Hematopoietic multipotent progenitor cell treated with erythropoietin and hydrocortisone succinate and interleukin-3 and kit ligand, for 6 days (in vitro differentiated cells): ENCODE measurements at regions not wholly inside any gene's neighbourhood (a gene's known extent, or its start where the extent isn't known, plus 50 kb on each side); places are given as distances from the start of the nearest gene placed in this dataset.
"Not testable (repeated sequence)": the region's sequence is repeated elsewhere in the genome, so short reads cannot be mapped to it uniquely, and the experiment has no call there.

Experiments used
- DNase-seq: peaks from one replicate; pipeline ENCODE4 v3.0.0-alpha.2; 2015

DNA sequence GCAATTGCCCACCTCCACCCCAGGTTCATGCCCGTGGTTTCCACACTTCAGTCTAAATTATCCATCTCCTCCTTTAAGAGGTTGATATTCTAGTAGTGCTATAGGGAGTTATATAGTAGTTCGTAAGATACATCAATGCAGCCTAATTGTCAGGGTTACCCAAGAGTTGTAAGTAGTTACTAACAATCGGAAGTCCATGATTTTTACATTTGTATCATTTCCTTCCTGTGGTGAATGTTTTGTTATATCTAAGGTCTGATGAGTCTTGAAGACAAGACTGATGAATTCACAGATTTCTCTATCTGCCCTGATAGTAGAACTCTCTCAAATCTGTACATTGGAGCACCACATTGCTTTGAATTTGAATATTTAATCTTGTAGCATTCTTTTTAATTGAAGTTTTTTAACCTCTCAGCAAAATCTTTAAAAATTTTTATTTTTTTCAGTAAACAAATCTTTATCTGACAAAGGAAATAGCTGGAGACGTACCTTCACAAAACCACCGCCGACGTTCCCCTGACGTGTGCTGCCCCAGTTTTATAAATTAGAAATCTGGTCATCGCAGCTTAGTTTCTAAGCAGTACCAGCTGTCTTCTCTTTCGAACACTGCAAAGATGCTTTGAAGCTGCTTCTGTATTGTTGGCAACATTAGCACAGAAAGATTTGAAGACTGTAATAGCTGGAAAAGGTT is 264.5 kb downstream of the SOCS6 start:
- no peak for DNase-seq

- no peak for DNase-seq
Measured at GRCh38 chr18:70536370-70537062, 247.7 kb downstream of the SOCS6 start.

DNA sequence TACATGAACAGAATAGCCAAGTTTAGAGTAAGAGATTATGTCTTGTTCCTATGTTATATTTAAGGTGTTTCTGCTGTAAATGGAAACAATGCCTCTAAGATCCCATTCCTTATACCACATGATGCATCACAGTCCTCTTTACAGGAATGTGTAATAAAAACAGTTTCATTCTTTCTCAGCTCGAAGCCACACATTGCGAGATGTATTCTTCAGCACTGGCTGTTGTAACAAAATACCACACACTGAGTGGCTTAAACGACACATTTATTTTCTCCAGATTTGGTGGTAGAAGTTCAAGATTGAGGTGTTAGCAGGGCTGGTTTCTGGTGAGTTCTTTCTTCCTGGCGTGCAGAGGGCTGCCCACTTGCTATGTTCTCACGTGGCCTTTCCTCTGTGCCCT is 246.2 kb downstream of the SOCS6 start:
- no peak for DNase-seq

DNA sequence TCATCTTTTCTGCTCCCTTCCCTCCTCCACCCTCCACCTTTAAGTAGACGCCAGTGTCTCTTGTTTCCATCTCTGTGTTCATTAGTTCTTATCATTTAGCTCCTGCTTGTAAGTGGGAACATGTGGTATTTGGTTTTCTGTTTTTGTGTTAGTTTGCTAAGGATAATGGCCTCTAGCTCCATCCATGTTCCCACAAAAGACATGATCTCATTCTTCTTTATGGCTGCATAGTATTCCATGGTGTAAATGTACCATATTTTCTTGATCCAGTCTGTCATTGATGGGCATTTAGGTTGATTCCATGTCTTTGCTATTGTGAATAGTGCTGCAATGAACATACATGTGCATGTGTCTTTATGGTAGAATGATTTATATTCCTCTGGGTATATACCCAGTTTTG is 236.5 kb downstream of the SOCS6 start:
- not testable (repeated sequence) for DNase-seq

DNA sequence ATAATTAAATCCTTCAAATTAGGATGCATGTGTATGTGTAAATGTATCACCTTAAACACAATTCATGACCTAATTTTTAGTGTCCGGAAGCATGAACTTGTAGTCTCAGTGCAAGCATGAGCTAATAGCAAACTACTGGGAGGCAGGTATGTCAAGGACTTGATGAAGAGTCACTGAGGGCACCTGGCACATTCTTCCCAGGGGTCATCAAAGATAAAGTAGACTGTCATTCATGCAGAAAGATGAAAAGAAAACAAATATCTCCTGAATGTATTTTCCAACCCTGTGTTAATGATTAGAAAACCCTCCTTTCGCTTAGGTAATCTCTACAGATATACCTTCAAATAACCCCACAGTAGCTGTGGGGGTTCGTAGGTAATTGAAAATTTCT is 234.9 kb downstream of the SOCS6 start:
- no peak for DNase-seq

- DNase-seq, result no peak
Measured at GRCh38 chr18:70523035-70523791, 234.4 kb downstream of the SOCS6 start.

DNA sequence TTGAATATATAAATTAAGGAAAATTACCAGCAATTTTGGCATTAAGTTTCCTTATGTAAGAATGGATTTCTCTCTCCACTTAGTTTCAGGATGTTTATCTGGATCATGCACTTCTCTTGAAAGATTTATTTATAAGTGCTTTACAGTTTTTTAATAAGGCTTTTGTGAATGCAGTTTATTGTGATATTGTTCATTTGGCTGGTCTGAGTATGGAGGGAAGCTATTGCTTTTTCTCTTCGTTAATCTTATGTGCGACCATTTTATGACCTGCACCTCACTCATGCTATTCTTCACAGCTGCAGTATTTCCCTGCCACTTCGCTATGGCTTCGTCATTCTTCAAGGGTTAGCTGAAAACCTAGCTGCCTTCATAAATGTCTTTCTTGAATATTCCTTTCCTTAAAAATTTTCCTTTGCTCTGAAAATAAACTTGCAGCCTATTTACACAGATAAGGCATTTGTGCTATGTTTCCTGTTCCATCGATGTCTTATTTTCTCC is 233.4 kb downstream of the SOCS6 start:
- no peak for DNase-seq

DNA sequence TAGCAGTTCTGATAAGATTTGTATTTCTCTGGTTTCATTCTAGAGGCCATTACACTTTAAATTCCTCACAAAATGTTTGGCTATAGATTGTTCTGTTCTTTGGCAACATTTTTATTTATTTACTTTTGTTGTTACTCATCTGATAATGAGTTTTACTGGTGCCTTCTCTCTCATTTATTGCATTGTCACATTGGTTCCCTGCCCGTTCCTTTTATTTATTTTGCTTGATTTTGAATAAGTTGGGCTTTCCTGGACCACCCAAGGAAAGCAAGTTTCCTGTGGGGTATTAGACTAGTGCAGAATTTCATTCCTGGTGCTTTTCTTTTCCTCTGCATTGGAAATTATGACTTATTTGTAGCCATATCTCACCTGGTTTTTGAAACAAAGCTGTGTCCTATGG is 232.0 kb downstream of the SOCS6 start:
- no peak for DNase-seq

GRCh38 chr18:70513502-70514171 is 224.8 kb downstream of the SOCS6 start:
- no peak for DNase-seq

DNA sequence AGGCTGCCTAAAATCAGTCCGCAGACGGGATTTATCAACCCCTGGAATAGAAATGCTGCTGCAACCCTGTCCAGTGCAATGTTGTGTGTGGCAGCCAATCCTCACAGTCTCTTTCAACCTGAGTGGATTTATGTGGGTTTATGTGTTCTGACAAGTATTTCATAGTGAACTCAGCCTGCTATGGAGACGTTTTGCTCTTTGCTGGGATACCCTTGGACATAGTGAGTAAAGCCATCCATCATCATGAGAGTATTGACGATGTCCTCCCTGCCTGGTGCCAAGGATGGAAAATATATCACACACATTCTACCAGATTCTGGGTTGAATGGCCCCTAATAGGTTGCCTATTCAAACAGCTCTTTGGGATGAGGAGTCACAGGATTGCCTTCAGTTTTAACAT is 219.1 kb downstream of the SOCS6 start:
- DNase-seq, result no peak

DNA sequence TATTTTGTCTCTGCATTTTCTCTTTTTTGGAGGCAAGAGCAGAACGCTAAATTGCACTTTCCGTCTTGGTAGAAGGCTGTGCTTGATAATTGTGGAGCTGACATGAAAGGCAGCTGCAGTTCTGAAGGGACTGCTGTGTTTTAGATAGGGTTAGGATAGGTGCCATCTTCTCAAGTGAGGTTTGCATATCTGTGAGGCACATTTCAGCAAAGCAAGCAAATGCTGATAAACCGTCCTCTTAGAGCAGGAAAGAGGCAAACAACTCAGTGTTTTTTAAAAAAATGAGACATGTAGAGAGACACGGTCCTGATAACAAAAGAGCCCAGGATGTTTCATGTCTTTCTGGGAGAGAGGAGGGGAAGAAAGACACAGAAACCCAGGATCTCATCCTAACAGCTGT is 217.7 kb downstream of the SOCS6 start:
- peak; percentile 77 for DNase-seq

DNA sequence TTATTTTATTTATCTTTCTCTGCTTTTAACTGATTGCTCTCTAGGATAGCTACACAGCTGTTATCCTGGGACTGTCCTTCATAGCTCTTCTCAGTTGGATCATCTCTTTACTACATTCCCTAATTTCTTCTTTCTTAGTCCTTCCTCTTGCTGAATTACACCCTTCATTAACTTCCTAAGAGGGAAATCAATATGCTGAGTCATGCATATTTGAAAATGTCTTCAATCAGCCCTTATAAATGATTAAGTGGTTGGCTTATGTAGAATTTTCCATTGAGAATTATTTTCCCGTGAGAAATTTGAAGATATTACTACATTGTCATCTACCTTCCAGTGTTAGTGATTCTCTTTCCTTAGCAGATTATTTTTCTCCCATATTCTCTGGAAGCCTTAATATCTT is 214.2 kb downstream of the SOCS6 start:
- DNase-seq, result no peak

DNA sequence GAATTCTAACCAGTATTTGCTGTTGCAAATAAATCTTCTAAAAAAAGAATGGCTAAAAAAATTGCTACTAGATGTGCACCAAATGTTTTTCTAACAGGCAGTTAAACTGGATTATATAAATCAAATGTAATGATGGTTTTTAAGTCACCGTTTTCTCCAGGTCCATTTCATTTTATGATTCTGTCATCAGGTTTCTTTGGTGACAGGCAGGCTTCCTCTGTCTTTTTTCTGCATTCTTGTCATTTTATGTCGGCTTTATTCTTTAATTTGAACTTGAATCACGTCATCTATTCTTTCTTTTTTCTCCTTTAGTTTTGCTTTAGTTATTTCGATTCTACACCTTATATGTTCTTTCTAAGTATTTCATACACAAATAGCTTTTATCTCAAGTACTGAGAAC is 212.5 kb downstream of the SOCS6 start:
- DNase-seq, result no peak

DNA sequence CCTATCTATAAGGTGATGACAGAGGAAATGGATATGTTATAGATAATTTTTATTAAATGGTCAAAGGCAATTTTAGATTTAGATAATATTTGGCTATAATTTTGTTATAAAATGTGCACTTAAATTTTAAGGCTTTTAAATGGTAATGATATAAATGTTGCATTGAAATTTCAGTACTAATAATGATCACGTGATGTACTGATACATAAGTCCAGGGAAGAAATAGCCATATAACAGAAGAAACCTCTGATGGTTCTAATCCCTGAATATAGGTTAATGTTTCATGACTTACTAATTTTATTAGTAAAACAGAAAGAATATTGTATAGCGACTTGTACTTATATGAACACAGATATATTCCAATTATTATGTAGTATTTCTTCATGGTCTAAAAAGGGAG is 211.9 kb downstream of the SOCS6 start:
- DNase-seq, result no peak

- DNase-seq, result no peak
Measured at GRCh38 chr18:70499218-70499691, 210.4 kb downstream of the SOCS6 start.

DNA sequence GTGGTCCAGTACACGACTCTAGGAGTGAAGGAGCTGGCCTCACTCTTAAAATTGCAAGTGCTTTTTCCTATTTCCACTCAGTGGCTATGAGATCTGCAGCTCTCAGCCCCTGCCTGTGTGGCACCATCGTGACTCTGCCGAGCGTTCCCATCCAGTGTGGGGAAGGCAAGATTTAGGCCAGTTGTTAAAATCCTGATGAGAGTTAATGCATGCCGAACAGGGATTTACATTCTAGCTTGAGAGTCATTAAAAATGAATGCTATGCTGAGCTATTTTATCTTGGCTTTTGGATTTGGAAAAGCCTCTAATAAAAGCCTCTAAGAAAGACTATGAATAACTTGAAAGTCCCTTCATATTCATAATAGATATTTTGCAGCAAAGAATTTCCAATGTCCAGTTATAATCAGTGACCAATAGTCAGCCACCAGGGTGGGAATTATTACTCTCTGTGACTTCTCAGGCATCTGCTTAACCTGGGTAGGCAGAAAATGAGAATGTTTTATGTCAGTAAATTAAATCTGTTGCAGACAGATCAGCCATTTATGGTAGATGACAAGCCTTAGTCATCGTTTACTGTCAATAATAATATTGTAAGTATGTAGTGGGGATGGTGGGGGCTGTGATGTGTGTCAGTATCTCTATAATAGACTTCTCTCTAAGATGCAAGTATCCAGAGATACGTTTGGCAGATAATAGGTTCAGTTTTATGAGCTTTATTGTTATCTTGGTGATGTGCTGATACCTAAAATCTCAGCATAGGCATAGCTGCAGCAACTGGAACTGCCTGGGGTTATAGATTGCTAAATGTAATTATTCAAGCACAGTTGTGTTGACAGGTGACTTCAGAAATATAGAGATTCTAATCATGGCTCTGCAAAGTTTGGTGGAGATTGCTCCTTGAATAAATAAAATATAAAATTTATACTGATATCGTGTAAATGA is 207.8 kb downstream of the SOCS6 start:
- DNase-seq, result no peak

- DNase-seq, result no peak
Measured at GRCh38 chr18:70494524-70494923, 205.7 kb downstream of the SOCS6 start.

GRCh38 chr18:70493461-70493860 is 204.6 kb downstream of the SOCS6 start:
- DNase-seq, result no peak

GRCh38 chr18:70491734-70492348 is 203.0 kb downstream of the SOCS6 start:
- peak; percentile 85 for DNase-seq

GRCh38 chr18:70489986-70490933 is 201.4 kb downstream of the SOCS6 start:
- DNase-seq, result peak; percentile 88
